ENCODE measurements at regions not wholly inside any gene's neighbourhood (a gene's known extent, or its start where the extent isn't known, plus 50 kb on each side); places are given as distances from the start of the nearest gene placed in this dataset.
"Not testable (repeated sequence)": the region's sequence is repeated elsewhere in the genome, so short reads cannot be mapped to it uniquely, and the experiment has no call there.

GRCh38 chr6:27161115-27161514 is 86.4 kb upstream of the PRSS16 start:
- no peak for DNase-seq (ENCODE audit: low spot score)

GRCh38 chr6:27161603-27161945 is 85.9 kb upstream of the PRSS16 start:
- no peak for DNase-seq (ENCODE audit: low spot score)

GRCh38 chr6:27161946-27162603 is 85.4 kb upstream of the PRSS16 start:
- peak; percentile 76 for DNase-seq (ENCODE audit: low spot score)

- no peak for DNase-seq (ENCODE audit: low spot score)
Observed at GRCh38 chr6:27163834-27164233, 83.7 kb upstream of the PRSS16 start.

- no peak for DNase-seq (ENCODE audit: low spot score)
Observed at GRCh38 chr6:27168108-27168507, 79.4 kb upstream of the PRSS16 start.

- DNase-seq (ENCODE audit: low spot score): no peak
Observed at GRCh38 chr6:27168586-27169443, 78.7 kb upstream of the PRSS16 start.

- not testable (repeated sequence) for DNase-seq (ENCODE audit: low spot score)
Observed at GRCh38 chr6:27172524-27173231, 74.8 kb upstream of the PRSS16 start.

GRCh38 chr6:27173232-27173601 is 74.3 kb upstream of the PRSS16 start:
- not testable (repeated sequence) for DNase-seq (ENCODE audit: low spot score)

GRCh38 chr6:27174958-27175357 is 72.5 kb upstream of the PRSS16 start:
- DNase-seq (ENCODE audit: low spot score): no peak

GRCh38 chr6:27176096-27176495 is 71.4 kb upstream of the PRSS16 start:
- peak; percentile 39 for DNase-seq (ENCODE audit: low spot score)

GRCh38 chr6:27176523-27177484 is 70.7 kb upstream of the PRSS16 start:
- DNase-seq (ENCODE audit: low spot score): peak; percentile 73

- DNase-seq (ENCODE audit: low spot score): peak; percentile 86
Observed at GRCh38 chr6:27177485-27178406, 69.8 kb upstream of the PRSS16 start.

- no peak for DNase-seq (ENCODE audit: low spot score)
Observed at GRCh38 chr6:27178407-27178730, 69.1 kb upstream of the PRSS16 start.

- no peak for DNase-seq (ENCODE audit: low spot score)
Observed at GRCh38 chr6:27178860-27179259, 68.6 kb upstream of the PRSS16 start.

GRCh38 chr6:27183060-27183832 is 64.3 kb upstream of the PRSS16 start:
- DNase-seq (ENCODE audit: low spot score): no peak

- no peak for DNase-seq (ENCODE audit: low spot score)
Observed at GRCh38 chr6:27187231-27188060, 60.1 kb upstream of the PRSS16 start.

- DNase-seq (ENCODE audit: low spot score): no peak
Observed at GRCh38 chr6:27188061-27188884, 59.2 kb upstream of the PRSS16 start.

GRCh38 chr6:27188885-27189418 is 58.5 kb upstream of the PRSS16 start:
- DNase-seq (ENCODE audit: low spot score): peak; percentile 88

All from NAMALWA (cell line).